Stomach (tissue), 8 donors: ENCODE measurements at regions not wholly inside any gene's neighbourhood (a gene's known extent, or its start where the extent isn't known, plus 50 kb on each side); places are given as distances from the start of the nearest gene placed in this dataset.

Source experiments
- DNase-seq, 2 donors: peaks; one replicate each; pipeline versions ENCODE4 v3.0.0 to v3.0.0-alpha.2; 2013 to 2019
- H3K27ac ChIP-seq, 5 donors: fragments of 200-600 bp in 4 of 5; sonication (generic) in 4 of 5; one replicate each; pipeline ENCODE4 v1.5.1; 2013 to 2019; ENCODE audit warnings: mild to moderate bottlenecking in 1 of 5, moderate library complexity in 1 of 5
- H3K27me3 ChIP-seq, 3 donors: fragments of 200-600 bp; sonication (generic); one replicate each; pipeline ENCODE4 v1.5.1; 2017 to 2019; ENCODE audit warnings: mixed run types in 1 of 3
- H3K36me3 ChIP-seq, 4 donors: fragments of 200-600 bp; sonication (generic); 1 replicate in 3 of 4; 2 replicates in 1 of 4; pipeline ENCODE4 v1.5.1; 2016 to 2019
- H3K4me1 ChIP-seq, 4 donors: fragments of 200-600 bp; sonication (generic); one replicate each; pipeline ENCODE4 v1.5.1; 2016 to 2019
- H3K4me3 ChIP-seq, 4 donors: fragments of 200-600 bp; sonication (generic) in 3 of 4; one replicate each; pipeline ENCODE4 v1.5.1; 2016 to 2019; ENCODE audit warnings: mild to moderate bottlenecking in 1 of 4
- H3K9me3 ChIP-seq, 4 donors: fragments of 200-600 bp; sonication (generic); one replicate each; pipeline ENCODE4 v1.5.1; 2016 to 2019
- EP300 ChIP-seq: sonication (generic); formaldehyde crosslinking; IDR thresholded peaks from one replicate; pipeline ENCODE4 v1.6.1; 2017; ENCODE audit warnings: antibody characterized with exemption
- POLR2A ChIP-seq, 4 donors: fragments of 450-650 bp; IDR thresholded peaks; one replicate each; pipeline ENCODE4 v1.6.1; 2016; ENCODE audit warnings: antibody characterized with exemption in 4 of 4, control low read depth in 2 of 4, mild to moderate bottlenecking in 1 of 4, moderate library complexity in 1 of 4
- POLR2AphosphoS5 ChIP-seq, 3 donors: sonication (generic); formaldehyde crosslinking; IDR thresholded peaks; one replicate each; pipeline ENCODE4 v1.6.1; 2016; ENCODE audit warnings: antibody characterized with exemption in 3 of 3
- WGBS, 5 donors: extraction: QIAGEN DNeasy Blood & Tissue Kit in 3 of 5; methylation state at CpG; one replicate each; pipeline versions ENCODE4 v1.1.5 to v1.1.7; 2013 to 2018; 5-methylcytosine and 5-hydroxymethylcytosine counted together
- intact Hi-C: fragments of 100-400 bp; cut with DNase I; formaldehyde crosslinking; loops from one replicate; pipeline ENCODE4 v1.15.1; 2023; ENCODE audit warnings: low total_unique reads
- TF ChIP-seq, protein P1 (sequence below), 7 experiments: fragments of 450-650 bp in 4 of 7; fragments of 200-600 bp in 3 of 7; sonication (generic) in 3 of 7; IDR thresholded peaks; one replicate each; pipeline ENCODE4 v1.5.1; 2016 to 2019; ENCODE audit warnings: antibody characterized with exemption in 7 of 7, control low read depth in 2 of 7, mild to moderate bottlenecking in 1 of 7
- donor health status: healthy with polysubstance abuse.
- donor health status: Bipolar disorder and iron deficiency.
- donor health status: healthy.

GRCh38 chr21:20554785-20555184, 443.4 kb upstream of the NCAM2 start:
- no peak for DNase-seq
- Histone ChIP-seq H3K27ac (no peak overlapping the region), H3K36me3 (no peaks in the 10 kb centered on the region), H3K4me3 (no peak overlapping the region), H3K9me3 (no peaks in the 10 kb centered on the region), H3K27me3 (no peaks in the 10 kb centered on the region), H3K4me1 (no peaks in the 10 kb centered on the region)
- WGBS, 5 donors: 63 to 92% (median 85%) methylated on average over 3 of the region's 3 CpGs
- intact Hi-C loops: no loop called here
- TF ChIP-seq, protein P1, sequence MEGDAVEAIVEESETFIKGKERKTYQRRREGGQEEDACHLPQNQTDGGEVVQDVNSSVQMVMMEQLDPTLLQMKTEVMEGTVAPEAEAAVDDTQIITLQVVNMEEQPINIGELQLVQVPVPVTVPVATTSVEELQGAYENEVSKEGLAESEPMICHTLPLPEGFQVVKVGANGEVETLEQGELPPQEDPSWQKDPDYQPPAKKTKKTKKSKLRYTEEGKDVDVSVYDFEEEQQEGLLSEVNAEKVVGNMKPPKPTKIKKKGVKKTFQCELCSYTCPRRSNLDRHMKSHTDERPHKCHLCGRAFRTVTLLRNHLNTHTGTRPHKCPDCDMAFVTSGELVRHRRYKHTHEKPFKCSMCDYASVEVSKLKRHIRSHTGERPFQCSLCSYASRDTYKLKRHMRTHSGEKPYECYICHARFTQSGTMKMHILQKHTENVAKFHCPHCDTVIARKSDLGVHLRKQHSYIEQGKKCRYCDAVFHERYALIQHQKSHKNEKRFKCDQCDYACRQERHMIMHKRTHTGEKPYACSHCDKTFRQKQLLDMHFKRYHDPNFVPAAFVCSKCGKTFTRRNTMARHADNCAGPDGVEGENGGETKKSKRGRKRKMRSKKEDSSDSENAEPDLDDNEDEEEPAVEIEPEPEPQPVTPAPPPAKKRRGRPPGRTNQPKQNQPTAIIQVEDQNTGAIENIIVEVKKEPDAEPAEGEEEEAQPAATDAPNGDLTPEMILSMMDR (IDR thresholded peaks at IDR 0.05): no peak

DNA sequence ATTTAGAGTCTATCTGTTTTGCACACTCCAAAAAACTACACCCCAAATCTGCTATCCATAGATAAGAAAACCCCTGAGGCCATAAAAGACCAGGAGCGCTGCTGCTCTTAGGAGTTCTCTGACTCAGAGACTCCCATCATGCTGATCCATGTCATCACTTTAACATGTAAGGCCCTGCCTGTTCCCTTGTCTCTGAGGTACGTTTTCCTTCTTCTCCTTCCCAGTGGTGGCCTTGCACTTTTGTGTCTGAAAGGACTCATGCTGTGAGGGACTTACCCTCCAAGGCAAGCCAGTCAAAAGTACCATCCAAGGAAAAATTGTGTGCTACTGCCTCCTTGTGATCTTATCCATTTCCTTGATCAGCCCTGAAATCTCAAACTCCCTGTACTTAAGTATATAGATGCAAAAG, 427.4 kb upstream of the NCAM2 start:
- intact Hi-C loops: no loop called here
- WGBS, 5 donors: 46 to 61% (median 50%) methylated on average over 2 of the region's 2 CpGs

GRCh38 chr21:20572582-20572981, 425.6 kb upstream of the NCAM2 start:
- no peaks in the 10 kb centered on the region for H3K36me3 ChIP-seq
- H3K27me3 ChIP-seq: no peaks in the 10 kb centered on the region
- no peak for DNase-seq
- H3K27ac ChIP-seq: no peak overlapping the region
- TF ChIP-seq, protein P1 (IDR thresholded peaks at IDR 0.05): no peak
- intact Hi-C loops: no loop called here
- 60 to 80% (median 67%) methylated on average over 4 of the region's 4 CpGs for WGBS, 5 donors
- no peaks in the 10 kb centered on the region for H3K4me1 ChIP-seq
- H3K4me3 ChIP-seq: no peak overlapping the region
- H3K9me3 ChIP-seq: no peaks in the 10 kb centered on the region

More for the DNA sequence above, 427.4 kb upstream of the NCAM2 start:
- TF ChIP-seq, protein P1 (IDR thresholded peaks at IDR 0.05): no peak
- TF ChIP-seq POLR2AphosphoS5 (IDR thresholded peaks at IDR 0.05) (no peak), POLR2A (IDR thresholded peaks at IDR 0.05) (no peak), EP300 (no peak)
- Histone ChIP-seq H3K4me3 (no peak overlapping the region), H3K9me3 (no peaks in the 10 kb centered on the region), H3K4me1 (no peaks in the 10 kb centered on the region), H3K27me3 (no peaks in the 10 kb centered on the region), H3K36me3 (no peaks in the 10 kb centered on the region), H3K27ac (no peak overlapping the region)
- DNase-seq: no peak

DNA sequence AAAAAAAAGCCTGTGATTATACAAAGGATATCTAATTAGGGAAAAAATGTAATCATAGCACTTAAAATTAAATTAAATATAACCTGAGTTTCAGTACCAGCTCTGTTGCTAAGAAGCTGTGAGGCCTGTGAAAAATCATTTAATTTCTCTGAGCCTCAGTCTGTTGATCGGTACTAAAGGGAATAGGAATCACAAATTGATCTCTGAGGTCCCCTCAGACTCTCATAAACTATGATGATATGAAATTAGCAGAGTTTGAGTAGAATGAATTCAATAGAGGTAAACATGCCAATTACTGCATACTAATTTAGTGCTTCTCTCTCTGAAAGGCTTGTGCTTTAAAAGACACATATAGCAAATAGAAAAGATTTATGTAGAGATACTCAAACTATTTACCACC, 416.8 kb upstream of the NCAM2 start:
- no peak for TF ChIP-seq POLR2AphosphoS5 (IDR thresholded peaks at IDR 0.05)
- no peak for TF ChIP-seq POLR2A (IDR thresholded peaks at IDR 0.05)
- TF ChIP-seq EP300: no peak
- TF ChIP-seq, protein P1 (IDR thresholded peaks at IDR 0.05): no peak
- no peaks in the 10 kb centered on the region for H3K9me3 ChIP-seq
- H3K27ac ChIP-seq: no peak overlapping the region
- H3K4me3 ChIP-seq: no peak overlapping the region
- 84 to 96% (median 91%) methylated on average over 1 of the region's 1 CpG for WGBS, 5 donors
- intact Hi-C loops: no loop called here
- DNase-seq: no peak
- no peaks in the 10 kb centered on the region for H3K4me1 ChIP-seq
- no peaks in the 10 kb centered on the region for H3K36me3 ChIP-seq
- no peaks in the 10 kb centered on the region for H3K27me3 ChIP-seq

DNA sequence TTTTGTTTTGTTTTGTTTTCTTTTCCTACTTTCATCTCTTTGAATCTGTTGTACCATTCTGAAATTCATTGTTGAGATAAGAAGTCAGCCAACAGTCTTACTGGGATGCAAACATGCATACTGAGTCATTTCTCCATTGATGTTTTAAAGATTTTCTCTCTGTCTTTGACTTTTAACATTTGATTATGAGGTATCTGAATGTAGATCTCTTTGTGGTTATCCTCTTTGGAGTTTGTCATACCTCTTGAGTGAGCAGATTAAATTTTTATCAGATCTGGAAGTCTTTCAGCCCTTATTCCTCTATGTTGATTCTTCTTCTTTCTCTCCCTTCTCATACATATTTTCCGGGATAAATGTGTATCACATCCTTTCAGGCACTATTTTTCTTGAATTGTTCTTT, 406.9 kb upstream of the NCAM2 start:
- TF ChIP-seq POLR2A (IDR thresholded peaks at IDR 0.05): no peak
- no peak for TF ChIP-seq EP300
- TF ChIP-seq, protein P1 (IDR thresholded peaks at IDR 0.05): no peak
- TF ChIP-seq POLR2AphosphoS5 (IDR thresholded peaks at IDR 0.05): no peak
- Histone ChIP-seq H3K4me1 (no peaks in the 10 kb centered on the region), H3K27ac (no peak overlapping the region), H3K9me3 (peaks cover 0 to 6% (median 4%) of the 10 kb centered on the region in 4 donors), H3K4me3 (no peak overlapping the region), H3K27me3 (no peaks in the 10 kb centered on the region), H3K36me3 (no peaks in the 10 kb centered on the region)
- intact Hi-C loops: no loop called here
- 68 to 83% (median 73%) methylated on average over 1 of the region's 1 CpG for WGBS, 5 donors
- DNase-seq: no peak
